NOMO-1 treated with dmso at 0.1 percent for 144 hours (cell line): ENCODE measurements at regions not wholly inside any gene's neighbourhood (a gene's known extent, or its start where the extent isn't known, plus 50 kb on each side); places are given as distances from the start of the nearest gene placed in this dataset.

Source experiments
- DNase-seq: peaks from one replicate; lab custom pipeline; 2025; ENCODE audit not compliant: unreplicated experiment; lab: John Stamatoyannopoulos, UW

- peak; percentile 90 for DNase-seq
These were observed 195.4 kb downstream of the MACC1 start for GRCh38 chr7:20021831-20022230.

- DNase-seq = no peak
These were observed 196.1 kb downstream of the MACC1 start for GRCh38 chr7:20021066-20021465.

- DNase-seq = no peak
These were observed 197.3 kb downstream of the MACC1 start for GRCh38 chr7:20019757-20020432.

- no peak for DNase-seq
These were observed 200.5 kb downstream of the MACC1 start for GRCh38 chr7:20016669-20017068.

- no peak for DNase-seq
These were observed 203.6 kb downstream of the MACC1 start for GRCh38 chr7:20013536-20013935.

GRCh38 chr7:20012100-20012499, 205.1 kb downstream of the MACC1 start:
- DNase-seq = no peak

- DNase-seq = no peak
These were observed 206.3 kb downstream of the MACC1 start for GRCh38 chr7:20010877-20011276.

GRCh38 chr7:20007510-20007909, 209.7 kb downstream of the MACC1 start:
- DNase-seq = no peak

- no peak for DNase-seq
These were observed 212.1 kb downstream of the MACC1 start for GRCh38 chr7:20005081-20005480.

- DNase-seq = no peak
These were observed 217.5 kb downstream of the MACC1 start for GRCh38 chr7:19999681-20000080.

- no peak for DNase-seq
These were observed 218.5 kb upstream of the TMEM196 start for GRCh38 chr7:19991936-19992335.

- no peak for DNase-seq
These were observed 216.5 kb upstream of the TMEM196 start for GRCh38 chr7:19989906-19990305.

- DNase-seq = no peak
These were observed 215.4 kb upstream of the TMEM196 start for GRCh38 chr7:19988860-19989259.

GRCh38 chr7:19984231-19984632, 210.8 kb upstream of the TMEM196 start:
- no peak for DNase-seq

- no peak for DNase-seq
These were observed 209.7 kb upstream of the TMEM196 start for GRCh38 chr7:19982841-19983835.

- DNase-seq = no peak
These were observed 200.2 kb upstream of the TMEM196 start for GRCh38 chr7:19973581-19973980.

GRCh38 chr7:19972876-19973275, 199.5 kb upstream of the TMEM196 start:
- DNase-seq = peak; percentile 62

GRCh38 chr7:19971956-19972355, 198.5 kb upstream of the TMEM196 start:
- no peak for DNase-seq

GRCh38 chr7:19970514-19970913, 197.1 kb upstream of the TMEM196 start:
- DNase-seq = no peak

- no peak for DNase-seq
These were observed 196.6 kb upstream of the TMEM196 start for GRCh38 chr7:19969859-19970493.

- DNase-seq = no peak
These were observed 190.8 kb upstream of the TMEM196 start for GRCh38 chr7:19964246-19964645.

GRCh38 chr7:19963695-19964094, 190.3 kb upstream of the TMEM196 start:
- no peak for DNase-seq
